ENCODE measurements at regions not wholly inside any gene's neighbourhood (a gene's known extent, or its start where the extent isn't known, plus 50 kb on each side); places are given as distances from the start of the nearest gene placed in this dataset.

- Histone ChIP-seq H3K4me1 (ENCODE audit: insufficient read depth, low read length) (no peaks in the 10 kb centered on the region), H3K27ac (ENCODE audit: low read length) (no peak overlapping the region), H3K9ac (ENCODE audit: low read depth, low read length) (no peak overlapping the region), H3K4me2 (ENCODE audit: insufficient read depth, low read length) (no peak overlapping the region), H3K79me2 (ENCODE audit: insufficient read depth, low read length) (no peaks in the 10 kb centered on the region), H3K4me3 (ENCODE audit: low read depth in 1 of 2, low read length in 2 of 2) (no peak overlapping the region), H3K9me3 (ENCODE audit: insufficient read depth, low read length, severe bottlenecking) (no peaks in the 10 kb centered on the region), H3K27me3 (ENCODE audit: insufficient read depth, low read length, poor library complexity) (no peaks in the 10 kb centered on the region), H4K20me1 (ENCODE audit: insufficient read depth, low read length) (no peaks in the 10 kb centered on the region), H2AFZ (ENCODE audit: low read depth, low read length) (no peak overlapping the region), H3K36me3 (ENCODE audit: insufficient read depth, low read length) (no peaks in the 10 kb centered on the region)
- DNase-seq, result no peak
- TF ChIP-seq CTCF (IDR thresholded peaks at IDR 0.05; ENCODE audit: borderline replicate concordance, extremely low read depth, low read length, poor library complexity, severe bottlenecking) (no peak), EZH2 (IDR thresholded peaks at IDR 0.05; ENCODE audit: borderline replicate concordance, low read depth, low read length, severe bottlenecking) (no peak)
- ATAC-seq (ENCODE audit: insufficient read depth, low read depth), result no peak
Measured at GRCh38 chr3:103906304-103906703, 1460.4 kb upstream of the ALCAM start.

GRCh38 chr3:103906808-103907207 lies 1459.9 kb upstream of the ALCAM start:
- H4K20me1 ChIP-seq (ENCODE audit: insufficient read depth, low read length), result no peaks in the 10 kb centered on the region
- ATAC-seq (ENCODE audit: insufficient read depth, low read depth) (no peak), DNase-seq (no peak)
- no peak overlapping the region for H3K27ac ChIP-seq (ENCODE audit: low read length)
- H3K27me3 ChIP-seq (ENCODE audit: insufficient read depth, low read length, poor library complexity), result no peaks in the 10 kb centered on the region
- H3K4me1 ChIP-seq (ENCODE audit: insufficient read depth, low read length), result no peaks in the 10 kb centered on the region
- no peak overlapping the region for H2AFZ ChIP-seq (ENCODE audit: low read depth, low read length)
- H3K36me3 ChIP-seq (ENCODE audit: insufficient read depth, low read length), result no peaks in the 10 kb centered on the region
- no peaks in the 10 kb centered on the region for H3K9me3 ChIP-seq (ENCODE audit: insufficient read depth, low read length, severe bottlenecking)
- TF ChIP-seq EZH2 (IDR thresholded peaks at IDR 0.05; ENCODE audit: borderline replicate concordance, low read depth, low read length, severe bottlenecking) (no peak), CTCF (IDR thresholded peaks at IDR 0.05; ENCODE audit: borderline replicate concordance, extremely low read depth, low read length, poor library complexity, severe bottlenecking) (no peak)
- H3K4me2 ChIP-seq (ENCODE audit: insufficient read depth, low read length), result no peak overlapping the region
- no peak overlapping the region for H3K9ac ChIP-seq (ENCODE audit: low read depth, low read length)
- H3K79me2 ChIP-seq (ENCODE audit: insufficient read depth, low read length), result no peaks in the 10 kb centered on the region
- no peak overlapping the region for H3K4me3 ChIP-seq (ENCODE audit: low read depth in 1 of 2, low read length in 2 of 2)

GRCh38 chr3:103907567-103907966 lies 1459.1 kb upstream of the ALCAM start:
- Histone ChIP-seq H2AFZ (ENCODE audit: low read depth, low read length) (no peak overlapping the region), H3K27me3 (ENCODE audit: insufficient read depth, low read length, poor library complexity) (no peaks in the 10 kb centered on the region), H3K36me3 (ENCODE audit: insufficient read depth, low read length) (no peaks in the 10 kb centered on the region), H3K79me2 (ENCODE audit: insufficient read depth, low read length) (no peaks in the 10 kb centered on the region), H3K27ac (ENCODE audit: low read length) (no peak overlapping the region), H3K4me3 (ENCODE audit: low read depth in 1 of 2, low read length in 2 of 2) (no peak overlapping the region), H4K20me1 (ENCODE audit: insufficient read depth, low read length) (no peaks in the 10 kb centered on the region), H3K9ac (ENCODE audit: low read depth, low read length) (no peak overlapping the region), H3K4me1 (ENCODE audit: insufficient read depth, low read length) (no peaks in the 10 kb centered on the region), H3K9me3 (ENCODE audit: insufficient read depth, low read length, severe bottlenecking) (no peaks in the 10 kb centered on the region), H3K4me2 (ENCODE audit: insufficient read depth, low read length) (no peak overlapping the region)
- ATAC-seq (ENCODE audit: insufficient read depth, low read depth) (no peak), DNase-seq (no peak)
- TF ChIP-seq CTCF (IDR thresholded peaks at IDR 0.05; ENCODE audit: borderline replicate concordance, extremely low read depth, low read length, poor library complexity, severe bottlenecking) (no peak), EZH2 (IDR thresholded peaks at IDR 0.05; ENCODE audit: borderline replicate concordance, low read depth, low read length, severe bottlenecking) (no peak)

GRCh38 chr3:103909395-103909794 lies 1457.3 kb upstream of the ALCAM start:
- Histone ChIP-seq H2AFZ (ENCODE audit: low read depth, low read length) (no peak overlapping the region), H3K4me3 (ENCODE audit: low read depth in 1 of 2, low read length in 2 of 2) (no peak overlapping the region), H3K27ac (ENCODE audit: low read length) (no peak overlapping the region), H3K9ac (ENCODE audit: low read depth, low read length) (no peak overlapping the region), H3K9me3 (ENCODE audit: insufficient read depth, low read length, severe bottlenecking) (no peaks in the 10 kb centered on the region), H3K4me2 (ENCODE audit: insufficient read depth, low read length) (no peak overlapping the region), H3K79me2 (ENCODE audit: insufficient read depth, low read length) (no peaks in the 10 kb centered on the region), H4K20me1 (ENCODE audit: insufficient read depth, low read length) (no peaks in the 10 kb centered on the region), H3K4me1 (ENCODE audit: insufficient read depth, low read length) (no peaks in the 10 kb centered on the region), H3K36me3 (ENCODE audit: insufficient read depth, low read length) (no peaks in the 10 kb centered on the region), H3K27me3 (ENCODE audit: insufficient read depth, low read length, poor library complexity) (no peaks in the 10 kb centered on the region)
- no peak for ATAC-seq (ENCODE audit: insufficient read depth, low read depth)
- DNase-seq, result no peak
- TF ChIP-seq CTCF (IDR thresholded peaks at IDR 0.05; ENCODE audit: borderline replicate concordance, extremely low read depth, low read length, poor library complexity, severe bottlenecking) (no peak), EZH2 (IDR thresholded peaks at IDR 0.05; ENCODE audit: borderline replicate concordance, low read depth, low read length, severe bottlenecking) (no peak)
